SK-N-SH (cell line): ENCODE measurements at regions not wholly inside any gene's neighbourhood (a gene's known extent, or its start where the extent isn't known, plus 50 kb on each side); places are given as distances from the start of the nearest gene placed in this dataset.

Experiments
- CHD2 ChIP-seq: fragments of 150-350 bp; IDR thresholded peaks from 2 replicates; pipeline ENCODE4 v1.6.1; 2018; ENCODE audit warnings: low read length; ENCODE audit not compliant: partially characterized antibody
- CTCF ChIP-seq: fragments of 200-600 bp; sonication (generic); IDR thresholded peaks from 2 replicates; pipeline ENCODE4 v1.6.1; 2017; ENCODE audit warnings: antibody characterized with exemption, mild to moderate bottlenecking, moderate library complexity
- EP300 ChIP-seq, 2 experiments: IDR thresholded peaks; 2 replicates each; pipeline versions ENCODE4 v1.4.0 to v1.6.1; 2012; ENCODE audit warnings: borderline replicate concordance in 1 of 2, low read depth in 1 of 2, low read length in 1 of 2
- FOXJ3 ChIP-seq: sonication (generic); formaldehyde crosslinking; IDR thresholded peaks from 2 replicates; pipeline ENCODE4 v1.5.1; 2020; ENCODE audit warnings: mild to moderate bottlenecking, missing genetic modification reagents
- MXI1 ChIP-seq: IDR thresholded peaks from 2 replicates; pipeline ENCODE4 v1.6.1; 2012; ENCODE audit warnings: mild to moderate bottlenecking, low read depth, low read length, improper control_type of control experiment
- NFIC ChIP-seq: IDR thresholded peaks from 2 replicates; pipeline ENCODE4 v1.4.0; 2012; ENCODE audit warnings: borderline replicate concordance
- POLR2AphosphoS5 ChIP-seq: IDR thresholded peaks from 2 replicates; pipeline ENCODE4 v1.6.1; 2012; ENCODE audit warnings: low read depth, low read length
- TCF12 ChIP-seq: IDR thresholded peaks from 2 replicates; pipeline ENCODE4 v1.4.0; 2012
- YY1 ChIP-seq: IDR thresholded peaks from 2 replicates; pipeline ENCODE4 v1.4.0; 2012; ENCODE audit warnings: low read depth, mild to moderate bottlenecking

GRCh38 chr13:53743906-53744305 is 715.3 kb downstream of the OLFM4 start:
- TF ChIP-seq FOXJ3 (CRISPR knock-in tag) (no peak), CTCF (no peak), POLR2AphosphoS5 (no peak), YY1 (no peak), MXI1 (no peak), NFIC (no peak), EP300 (IDR thresholded peaks at IDR 0.05; ENCODE audit: borderline replicate concordance in 1 of 2, low read depth in 1 of 2, low read length in 1 of 2) (no peak), TCF12 (no peak), CHD2 (no peak)
